GM13976 (cell line): ENCODE measurements at regions not wholly inside any gene's neighbourhood (a gene's known extent, or its start where the extent isn't known, plus 50 kb on each side); places are given as distances from the start of the nearest gene placed in this dataset.

Source experiments
- DNase-seq: peaks from one replicate; pipeline ENCODE4 v3.0.0; 2012; ENCODE audit warnings: low spot score
- in situ Hi-C: fragments of 300-500 bp; cut with MboI; formaldehyde crosslinking; loops from one replicate; pipeline ENCODE4 v1.12.0; 2022; ENCODE audit warnings: low sequenced_read_pairs, mixed read lengths, inconsistent platforms; ENCODE audit not compliant: unreplicated experiment
- TF ChIP-seq, protein P1 (sequence below): IDR thresholded peaks from 2 replicates; pipeline ENCODE4 v1.5.1; 2012; ENCODE audit warnings: borderline replicate concordance, mild to moderate bottlenecking; ENCODE audit not compliant: insufficient read depth; ENCODE audit errors: extremely low read depth, missing control alignments, control extremely low read depth

DNA sequence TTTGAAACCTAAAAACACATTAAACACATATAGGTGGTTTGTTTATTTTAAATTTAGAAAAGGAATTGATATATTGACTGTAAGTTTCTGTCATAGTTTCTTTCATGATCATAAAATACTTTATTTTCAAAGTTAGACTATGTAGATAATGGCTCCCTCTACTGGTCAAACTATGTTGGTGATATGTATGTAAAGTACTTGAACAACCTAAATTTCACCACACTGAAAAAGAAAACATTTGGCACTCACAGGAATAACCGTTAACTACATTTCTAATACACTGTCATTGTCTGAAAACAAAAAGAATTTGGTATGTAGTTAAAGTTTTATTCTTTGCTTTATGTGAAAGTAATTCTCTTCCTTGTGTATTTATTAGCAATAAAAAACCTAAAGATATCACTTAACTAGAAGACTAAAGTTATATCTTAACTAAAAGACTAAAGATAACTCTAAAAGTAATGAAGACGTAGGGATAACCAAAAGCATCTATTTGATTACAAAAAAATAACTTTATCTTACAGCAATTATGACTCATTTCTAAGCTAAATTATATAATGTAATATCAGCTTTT lies 427.5 kb downstream of the VGLL3 start:
- TF ChIP-seq, protein P1, sequence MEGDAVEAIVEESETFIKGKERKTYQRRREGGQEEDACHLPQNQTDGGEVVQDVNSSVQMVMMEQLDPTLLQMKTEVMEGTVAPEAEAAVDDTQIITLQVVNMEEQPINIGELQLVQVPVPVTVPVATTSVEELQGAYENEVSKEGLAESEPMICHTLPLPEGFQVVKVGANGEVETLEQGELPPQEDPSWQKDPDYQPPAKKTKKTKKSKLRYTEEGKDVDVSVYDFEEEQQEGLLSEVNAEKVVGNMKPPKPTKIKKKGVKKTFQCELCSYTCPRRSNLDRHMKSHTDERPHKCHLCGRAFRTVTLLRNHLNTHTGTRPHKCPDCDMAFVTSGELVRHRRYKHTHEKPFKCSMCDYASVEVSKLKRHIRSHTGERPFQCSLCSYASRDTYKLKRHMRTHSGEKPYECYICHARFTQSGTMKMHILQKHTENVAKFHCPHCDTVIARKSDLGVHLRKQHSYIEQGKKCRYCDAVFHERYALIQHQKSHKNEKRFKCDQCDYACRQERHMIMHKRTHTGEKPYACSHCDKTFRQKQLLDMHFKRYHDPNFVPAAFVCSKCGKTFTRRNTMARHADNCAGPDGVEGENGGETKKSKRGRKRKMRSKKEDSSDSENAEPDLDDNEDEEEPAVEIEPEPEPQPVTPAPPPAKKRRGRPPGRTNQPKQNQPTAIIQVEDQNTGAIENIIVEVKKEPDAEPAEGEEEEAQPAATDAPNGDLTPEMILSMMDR: peak; percentile 43
- in situ Hi-C loops: no loop called here
- DNase-seq: peak; percentile 20

DNA sequence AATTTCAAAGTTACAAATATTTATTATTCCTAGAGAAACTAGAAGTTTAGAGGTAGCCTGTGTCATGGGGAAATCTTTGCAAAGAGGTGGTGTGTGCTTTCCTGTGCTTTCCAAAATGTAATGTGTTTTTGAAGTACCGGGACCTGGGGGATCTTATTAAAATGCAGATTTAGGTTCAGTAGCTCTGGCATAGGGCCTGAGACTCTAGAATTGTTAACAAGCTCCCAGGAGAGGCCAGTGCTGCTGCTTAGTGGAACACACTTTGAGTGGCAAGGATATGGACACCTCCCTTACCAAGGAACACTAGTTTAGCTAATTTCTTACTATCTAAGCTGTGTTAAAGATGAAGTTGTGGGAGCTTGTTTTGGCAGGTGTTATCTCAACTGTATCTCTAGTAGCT lies 428.9 kb downstream of the VGLL3 start:
- TF ChIP-seq, protein P1: no peak
- in situ Hi-C loops: no loop called here
- DNase-seq: no peak

DNA sequence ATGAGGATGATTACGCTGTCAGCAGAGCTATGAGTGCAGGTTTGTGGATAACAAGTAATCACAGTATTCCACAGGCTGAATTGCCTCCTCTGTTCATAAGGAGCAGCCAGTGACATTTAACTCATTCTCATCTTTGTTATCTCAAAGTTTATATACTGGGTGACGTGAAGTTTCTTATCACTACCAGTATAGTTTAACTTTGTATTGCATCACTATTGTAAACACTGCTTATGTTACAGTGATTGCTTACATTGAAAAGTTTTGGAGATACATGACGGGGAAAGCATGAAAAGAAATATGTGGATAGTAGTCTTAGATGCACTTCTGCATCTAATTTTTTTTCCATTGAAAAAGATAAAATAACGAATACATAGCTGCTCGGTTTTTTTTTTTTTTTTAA lies 429.7 kb downstream of the VGLL3 start:
- TF ChIP-seq, protein P1: no peak
- in situ Hi-C loops: no loop called here
- no peak for DNase-seq

DNA sequence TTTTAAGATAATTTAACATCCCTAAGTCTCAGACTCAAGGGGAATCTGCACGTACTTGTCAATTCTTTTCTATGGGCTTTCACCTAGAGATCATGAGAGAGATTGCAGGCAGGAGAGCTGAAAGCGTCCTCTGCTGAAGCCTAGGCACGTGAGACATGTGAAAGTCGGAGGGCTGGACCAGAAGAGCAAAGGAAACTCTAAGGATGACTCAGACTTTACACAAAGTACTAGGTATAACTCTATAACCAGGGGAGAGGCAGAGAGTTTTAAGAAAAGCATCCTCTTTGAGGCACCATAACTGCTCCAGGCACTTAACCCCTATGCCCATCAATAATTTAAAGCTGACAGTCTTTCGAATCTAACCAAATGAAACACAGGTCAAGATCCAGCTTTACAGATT lies 436.6 kb downstream of the VGLL3 start:
- DNase-seq: no peak
- in situ Hi-C loops: no loop called here

DNA sequence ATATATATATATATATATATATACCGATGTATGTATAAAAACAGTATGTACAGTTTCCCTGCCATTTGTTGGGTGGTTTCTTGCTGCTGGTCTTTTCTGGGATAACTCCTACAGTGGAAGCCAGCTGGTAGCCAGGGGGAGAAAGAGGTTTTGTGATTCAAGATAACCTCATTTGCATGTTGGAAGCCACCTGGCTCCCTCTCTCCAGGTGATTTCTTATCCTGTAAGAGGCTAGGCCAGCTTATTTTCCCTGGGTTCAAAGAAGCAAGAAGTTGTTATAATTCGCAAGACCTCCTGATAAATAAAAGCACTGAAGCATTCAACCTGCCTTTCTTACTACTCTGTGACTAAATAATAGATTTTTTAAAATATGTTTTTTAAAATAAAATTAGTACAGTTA lies 443.3 kb downstream of the VGLL3 start:
- DNase-seq: no peak
- in situ Hi-C loops: no loop called here
- TF ChIP-seq, protein P1: no peak

More for the DNA sequence above, 436.6 kb downstream of the VGLL3 start:
- TF ChIP-seq, protein P1: no peak

DNA sequence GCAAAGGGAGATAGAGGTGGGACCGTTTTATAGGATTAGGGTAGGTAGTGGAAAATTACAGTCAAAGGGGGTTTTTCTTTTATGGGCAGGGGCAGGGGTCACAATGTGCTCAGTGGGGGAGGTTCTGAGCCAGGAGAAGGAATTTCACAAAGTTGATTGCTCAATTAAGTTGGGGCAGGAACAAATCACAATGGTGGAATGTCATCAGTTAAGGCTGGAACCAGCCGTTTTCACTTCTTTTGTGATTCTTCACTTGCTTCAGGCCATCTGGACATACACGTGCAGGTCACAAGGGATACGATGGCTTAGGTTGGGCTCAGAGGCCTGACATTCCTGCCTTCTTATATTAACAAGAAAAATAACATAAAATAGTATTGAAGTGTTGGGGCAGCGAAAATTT lies 453.8 kb downstream of the VGLL3 start:
- TF ChIP-seq, protein P1: no peak
- in situ Hi-C loops: no loop called here
- no peak for DNase-seq
